SH-SY5Y (cell line): ENCODE measurements at regions not wholly inside any gene's neighbourhood (a gene's known extent, or its start where the extent isn't known, plus 50 kb on each side); places are given as distances from the start of the nearest gene placed in this dataset.

Experiments used
- GATA2 ChIP-seq: IDR thresholded peaks from 2 replicates; pipeline ENCODE4 v1.6.1; 2011; ENCODE audit warnings: mild to moderate bottlenecking, low read depth, low read length
- GATA3 ChIP-seq: IDR thresholded peaks from 2 replicates; pipeline ENCODE4 v1.6.1; 2011; ENCODE audit warnings: low read depth, mild to moderate bottlenecking, low read length, moderate library complexity

DNA sequence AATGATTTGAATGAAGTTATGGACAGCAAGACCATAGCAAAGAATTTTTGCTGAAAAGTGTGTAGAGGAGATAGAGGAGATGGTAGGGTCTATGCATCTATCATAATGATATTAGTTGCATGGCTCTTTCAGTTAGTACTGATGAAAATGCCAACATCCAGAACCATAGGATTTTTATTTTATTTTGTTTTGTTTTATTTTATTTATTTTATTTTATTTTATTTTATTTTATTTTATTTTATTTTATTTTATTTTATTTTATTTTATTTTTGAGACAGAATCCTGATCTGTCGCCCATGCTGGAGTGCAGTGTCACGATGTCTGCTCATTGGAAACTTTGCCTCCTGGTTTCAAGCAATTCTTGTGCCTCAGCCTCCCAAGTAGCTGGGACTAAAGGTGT is 1021.1 kb upstream of the ZEB2 start:
- TF ChIP-seq GATA2 (no peak), GATA3 (no peak)
